Right lobe of liver (tissue), 4 donors: ENCODE measurements at regions not wholly inside any gene's neighbourhood (a gene's known extent, or its start where the extent isn't known, plus 50 kb on each side); places are given as distances from the start of the nearest gene placed in this dataset.

Source experiments
- CTCF ChIP-seq, 4 donors: fragments of 200-600 bp in 3 of 4; fragments of 450-650 bp in 1 of 4; IDR thresholded peaks; one replicate each; pipeline versions ENCODE4 v1.5.1 to v1.8.0; 2016 to 2022; ENCODE audit warnings: antibody characterized with exemption in 4 of 4, mild to moderate bottlenecking in 2 of 4
- POLR2A ChIP-seq: fragments of 450-650 bp; IDR thresholded peaks from one replicate; pipeline ENCODE4 v1.6.1; 2017; ENCODE audit warnings: antibody characterized with exemption, mild to moderate bottlenecking
- donor health status: DM: no; HTN: no; CAD: no.
- donor health status: DM: no; HTN: no; CAD: no.
- donor health status: DM: no; HTN: yes; CAD: no.

GRCh38 chr14:38743966-38744584 is 359.0 kb downstream of the SEC23A start:
- no peak for TF ChIP-seq POLR2A
- TF ChIP-seq CTCF (IDR thresholded peaks at IDR 0.05): no peak
